ENCODE measurements at regions not wholly inside any gene's neighbourhood (a gene's known extent, or its start where the extent isn't known, plus 50 kb on each side); places are given as distances from the start of the nearest gene placed in this dataset.

GRCh38 chr5:60340965-60341471, 358.9 kb downstream of the DEPDC1B start (continued):
- TF ChIP-seq CUX1 (IDR thresholded peaks at IDR 0.05; ENCODE audit: insufficient replicate concordance, low read depth, low read length) (no peak), RUNX3 (IDR thresholded peaks at IDR 0.05; ENCODE audit: low read length) (peak; percentile 50; the same call in 1 of the 2 replicates), TCF7 (IDR thresholded peaks at IDR 0.05; ENCODE audit: borderline replicate concordance) (peak; percentile 21; the same call in 1 of the 2 replicates), BMI1 (IDR thresholded peaks at IDR 0.05; ENCODE audit: borderline replicate concordance) (no peak), LARP7 (IDR thresholded peaks at IDR 0.05) (no peak), MAX (IDR thresholded peaks at IDR 0.05; ENCODE audit: low read depth, low read length) (no peak), SMAD1 (IDR thresholded peaks at IDR 0.05; ENCODE audit: low read depth, partially characterized antibody) (no peak), TARDBP (IDR thresholded peaks at IDR 0.05; ENCODE audit: borderline replicate concordance) (no peak), MYB (IDR thresholded peaks at IDR 0.05; ENCODE audit: borderline replicate concordance, low read depth, low read length) (no peak), ZBTB40 (IDR thresholded peaks at IDR 0.05; ENCODE audit: borderline replicate concordance) (no peak), MLLT1 (IDR thresholded peaks at IDR 0.05) (no peak), RFX5 (IDR thresholded peaks at IDR 0.05; ENCODE audit: low read depth, low read length) (no peak), YY1 (IDR thresholded peaks at IDR 0.05; ENCODE audit: low read depth, low read length) (no peak)
